ENCODE measurements at regions not wholly inside any gene's neighbourhood (a gene's known extent, or its start where the extent isn't known, plus 50 kb on each side); places are given as distances from the start of the nearest gene placed in this dataset.

GRCh38 chr1:230543085-230543484, 99.2 kb upstream of the COG2 start:
- ATAC-seq = no peak
- TF ChIP-seq ZFP3 (CRISPR knock-in tag; IDR thresholded peaks at IDR 0.05) (no peak), ISL1 (CRISPR knock-in tag; IDR thresholded peaks at IDR 0.05) (no peak), TCF4 (CRISPR knock-in tag; IDR thresholded peaks at IDR 0.05; ENCODE audit: borderline replicate concordance) (no peak), ZNF8 (CRISPR knock-in tag; IDR thresholded peaks at IDR 0.05) (no peak), ARNTL (CRISPR knock-in tag; IDR thresholded peaks at IDR 0.05; ENCODE audit: borderline replicate concordance, low read depth) (no peak), ZC3H10 (CRISPR knock-in tag; IDR thresholded peaks at IDR 0.05) (no peak), CSDC2 (CRISPR knock-in tag; IDR thresholded peaks at IDR 0.05) (no peak), CSRNP3 (CRISPR knock-in tag; IDR thresholded peaks at IDR 0.05) (no peak), TOX (CRISPR knock-in tag; IDR thresholded peaks at IDR 0.05; ENCODE audit: borderline replicate concordance) (no peak), TSHZ2 (CRISPR knock-in tag; IDR thresholded peaks at IDR 0.05) (no peak), BACH2 (CRISPR knock-in tag; IDR thresholded peaks at IDR 0.05; ENCODE audit: borderline replicate concordance) (no peak), PPARA (CRISPR knock-in tag; IDR thresholded peaks at IDR 0.05; ENCODE audit: borderline replicate concordance) (no peak)
- TF ChIP-seq, protein P1, sequence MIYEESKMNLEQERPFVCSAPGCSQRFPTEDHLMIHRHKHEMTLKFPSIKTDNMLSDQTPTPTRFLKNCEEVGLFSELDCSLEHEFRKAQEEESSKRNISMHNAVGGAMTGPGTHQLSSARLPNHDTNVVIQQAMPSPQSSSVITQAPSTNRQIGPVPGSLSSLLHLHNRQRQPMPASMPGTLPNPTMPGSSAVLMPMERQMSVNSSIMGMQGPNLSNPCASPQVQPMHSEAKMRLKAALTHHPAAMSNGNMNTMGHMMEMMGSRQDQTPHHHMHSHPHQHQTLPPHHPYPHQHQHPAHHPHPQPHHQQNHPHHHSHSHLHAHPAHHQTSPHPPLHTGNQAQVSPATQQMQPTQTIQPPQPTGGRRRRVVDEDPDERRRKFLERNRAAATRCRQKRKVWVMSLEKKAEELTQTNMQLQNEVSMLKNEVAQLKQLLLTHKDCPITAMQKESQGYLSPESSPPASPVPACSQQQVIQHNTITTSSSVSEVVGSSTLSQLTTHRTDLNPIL (CRISPR knock-in tag; IDR thresholded peaks at IDR 0.05; ENCODE audit: low read depth) = no peak
- TF ChIP-seq, protein P2, sequence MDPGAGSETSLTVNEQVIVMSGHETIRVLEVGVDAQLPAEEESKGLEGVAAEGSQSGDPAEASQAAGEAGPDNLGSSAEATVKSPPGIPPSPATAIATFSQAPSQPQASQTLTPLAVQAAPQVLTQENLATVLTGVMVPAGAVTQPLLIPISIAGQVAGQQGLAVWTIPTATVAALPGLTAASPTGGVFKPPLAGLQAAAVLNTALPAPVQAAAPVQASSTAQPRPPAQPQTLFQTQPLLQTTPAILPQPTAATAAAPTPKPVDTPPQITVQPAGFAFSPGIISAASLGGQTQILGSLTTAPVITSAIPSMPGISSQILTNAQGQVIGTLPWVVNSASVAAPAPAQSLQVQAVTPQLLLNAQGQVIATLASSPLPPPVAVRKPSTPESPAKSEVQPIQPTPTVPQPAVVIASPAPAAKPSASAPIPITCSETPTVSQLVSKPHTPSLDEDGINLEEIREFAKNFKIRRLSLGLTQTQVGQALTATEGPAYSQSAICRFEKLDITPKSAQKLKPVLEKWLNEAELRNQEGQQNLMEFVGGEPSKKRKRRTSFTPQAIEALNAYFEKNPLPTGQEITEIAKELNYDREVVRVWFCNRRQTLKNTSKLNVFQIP (CRISPR knock-in tag; IDR thresholded peaks at IDR 0.05; ENCODE audit: borderline replicate concordance, low read depth) = no peak

DNA sequence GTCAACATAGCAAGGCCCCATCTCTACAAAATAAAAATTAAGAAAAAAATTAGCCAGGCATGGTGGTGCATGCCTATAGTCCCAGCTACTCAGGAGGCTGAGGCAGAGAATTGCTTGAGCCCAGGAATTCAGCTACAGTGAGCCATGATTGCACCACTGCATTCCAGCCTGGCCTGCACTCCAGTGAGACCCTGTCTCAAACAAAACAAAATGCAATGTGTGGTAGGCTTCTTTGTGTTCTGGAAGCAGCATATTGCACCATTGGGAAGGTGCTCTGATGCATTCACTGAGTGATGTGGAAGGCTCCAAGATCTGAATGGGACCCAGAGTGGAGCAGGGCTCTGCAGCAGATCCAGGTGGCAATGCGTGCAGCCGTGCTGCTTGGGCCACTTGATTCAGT, 99.6 kb upstream of the COG2 start:
- ATAC-seq = no peak
- no peak for TF ChIP-seq GLIS3 (CRISPR knock-in tag; IDR thresholded peaks at IDR 0.05)
- no peak for TF ChIP-seq ZFP30 (CRISPR knock-in tag; IDR thresholded peaks at IDR 0.05)
- TF ChIP-seq OSR1 (CRISPR knock-in tag; IDR thresholded peaks at IDR 0.05) = no peak
- no peak for TF ChIP-seq ZNF565 (CRISPR knock-in tag; conservative IDR thresholded peaks at IDR 0.05; ENCODE audit: low read depth)
- TF ChIP-seq ZNF8 (CRISPR knock-in tag; IDR thresholded peaks at IDR 0.05) = no peak
- TF ChIP-seq, protein P2 (CRISPR knock-in tag; IDR thresholded peaks at IDR 0.05; ENCODE audit: borderline replicate concordance, low read depth) = no peak
- no peak for TF ChIP-seq CSRNP3 (CRISPR knock-in tag; IDR thresholded peaks at IDR 0.05)
- TF ChIP-seq, protein P1 (CRISPR knock-in tag; IDR thresholded peaks at IDR 0.05; ENCODE audit: low read depth) = no peak
- no peak for TF ChIP-seq ZNF70 (CRISPR knock-in tag; IDR thresholded peaks at IDR 0.05)
